Glomerular visceral epithelial cell (primary cell): ENCODE measurements at regions not wholly inside any gene's neighbourhood (a gene's known extent, or its start where the extent isn't known, plus 50 kb on each side); places are given as distances from the start of the nearest gene placed in this dataset.

Source experiments
- DNase-seq: peaks from one replicate; pipeline ENCODE4 v3.0.0-alpha.2; 2016; ENCODE audit errors: extremely low spot score

GRCh38 chr11:69917529-69917928 lies 98.3 kb upstream of the FGF3 start:
- no peak for DNase-seq

GRCh38 chr11:69918231-69918937 lies 99.2 kb upstream of the FGF3 start:
- no peak for DNase-seq

GRCh38 chr11:69918938-69919650 lies 99.9 kb upstream of the FGF3 start:
- DNase-seq = peak; percentile 40

GRCh38 chr11:69919659-69920344 lies 100.6 kb upstream of the FGF3 start:
- DNase-seq = no peak

- no peak for DNase-seq
Measured at GRCh38 chr11:69920345-69921127, 101.3 kb upstream of the FGF3 start.

- DNase-seq = no peak
Measured at GRCh38 chr11:69921128-69922014, 102.2 kb upstream of the FGF3 start.

GRCh38 chr11:69922015-69922595 lies 102.9 kb upstream of the FGF3 start:
- DNase-seq = no peak

- no peak for DNase-seq
Measured at GRCh38 chr11:69922596-69923111, 103.4 kb upstream of the FGF3 start.

- no peak for DNase-seq
Measured at GRCh38 chr11:69923196-69923595, 104.0 kb upstream of the FGF3 start.

- DNase-seq = no peak
Measured at GRCh38 chr11:69923641-69924307, 104.6 kb upstream of the FGF3 start.

GRCh38 chr11:69924308-69925161 lies 105.3 kb upstream of the FGF3 start:
- DNase-seq = no peak

- no peak for DNase-seq
Measured at GRCh38 chr11:69925366-69926196, 106.4 kb upstream of the FGF3 start.

- no peak for DNase-seq
Measured at GRCh38 chr11:69926376-69927050, 107.3 kb upstream of the FGF3 start.

GRCh38 chr11:69928121-69928520 lies 108.9 kb upstream of the FGF3 start:
- DNase-seq = no peak

- DNase-seq = no peak
Measured at GRCh38 chr11:69928975-69929374, 109.8 kb upstream of the FGF3 start.

- no peak for DNase-seq
Measured at GRCh38 chr11:69930081-69931059, 111.2 kb upstream of the FGF3 start.
